ENCODE measurements at regions not wholly inside any gene's neighbourhood (a gene's known extent, or its start where the extent isn't known, plus 50 kb on each side); places are given as distances from the start of the nearest gene placed in this dataset.
"Not testable (repeated sequence)": the region's sequence is repeated elsewhere in the genome, so short reads cannot be mapped to it uniquely, and the experiment has no call there.

DNA sequence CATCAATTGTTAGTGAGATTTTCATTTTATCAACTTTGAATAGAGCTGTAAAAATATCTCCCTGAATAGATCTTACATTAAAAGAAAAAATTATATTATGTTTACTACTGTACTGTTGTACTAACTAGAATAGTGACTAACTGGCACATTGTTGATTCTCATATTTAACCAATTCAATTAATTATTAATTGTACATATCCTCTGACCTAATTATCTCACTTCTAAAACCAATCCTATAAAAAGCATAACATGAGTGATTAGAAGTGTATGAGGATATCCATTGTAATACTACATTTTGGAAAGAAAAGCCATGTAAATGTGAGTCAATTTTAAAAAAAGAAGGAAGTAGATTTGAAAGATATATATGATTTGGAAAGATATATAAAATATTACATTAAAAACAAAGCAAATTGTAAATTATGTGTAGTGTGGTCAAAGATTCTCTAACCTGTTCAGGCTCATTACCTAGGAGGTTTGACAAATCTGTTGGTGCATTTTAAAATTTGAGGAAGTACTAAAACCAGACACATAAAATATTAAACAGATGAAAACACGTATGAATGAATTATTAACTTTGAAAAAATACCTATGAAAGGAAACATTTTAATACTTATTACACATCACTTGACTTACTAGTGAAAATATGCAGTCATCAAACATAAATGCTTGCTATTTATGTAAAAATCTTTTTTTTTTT, 829.8 kb upstream of the SLC10A2 start:
- TF ChIP-seq, protein P1, sequence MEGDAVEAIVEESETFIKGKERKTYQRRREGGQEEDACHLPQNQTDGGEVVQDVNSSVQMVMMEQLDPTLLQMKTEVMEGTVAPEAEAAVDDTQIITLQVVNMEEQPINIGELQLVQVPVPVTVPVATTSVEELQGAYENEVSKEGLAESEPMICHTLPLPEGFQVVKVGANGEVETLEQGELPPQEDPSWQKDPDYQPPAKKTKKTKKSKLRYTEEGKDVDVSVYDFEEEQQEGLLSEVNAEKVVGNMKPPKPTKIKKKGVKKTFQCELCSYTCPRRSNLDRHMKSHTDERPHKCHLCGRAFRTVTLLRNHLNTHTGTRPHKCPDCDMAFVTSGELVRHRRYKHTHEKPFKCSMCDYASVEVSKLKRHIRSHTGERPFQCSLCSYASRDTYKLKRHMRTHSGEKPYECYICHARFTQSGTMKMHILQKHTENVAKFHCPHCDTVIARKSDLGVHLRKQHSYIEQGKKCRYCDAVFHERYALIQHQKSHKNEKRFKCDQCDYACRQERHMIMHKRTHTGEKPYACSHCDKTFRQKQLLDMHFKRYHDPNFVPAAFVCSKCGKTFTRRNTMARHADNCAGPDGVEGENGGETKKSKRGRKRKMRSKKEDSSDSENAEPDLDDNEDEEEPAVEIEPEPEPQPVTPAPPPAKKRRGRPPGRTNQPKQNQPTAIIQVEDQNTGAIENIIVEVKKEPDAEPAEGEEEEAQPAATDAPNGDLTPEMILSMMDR (conservative IDR thresholded peaks at IDR 0.05; ENCODE audit: control insufficient read depth, insufficient read depth, low read depth, low read length) = no peak
- no peak for DNase-seq (ENCODE audit: low read depth)
- no peak overlapping the region for H3K4me3 ChIP-seq (ENCODE audit: control insufficient read depth, low read depth, low read length)

DNA sequence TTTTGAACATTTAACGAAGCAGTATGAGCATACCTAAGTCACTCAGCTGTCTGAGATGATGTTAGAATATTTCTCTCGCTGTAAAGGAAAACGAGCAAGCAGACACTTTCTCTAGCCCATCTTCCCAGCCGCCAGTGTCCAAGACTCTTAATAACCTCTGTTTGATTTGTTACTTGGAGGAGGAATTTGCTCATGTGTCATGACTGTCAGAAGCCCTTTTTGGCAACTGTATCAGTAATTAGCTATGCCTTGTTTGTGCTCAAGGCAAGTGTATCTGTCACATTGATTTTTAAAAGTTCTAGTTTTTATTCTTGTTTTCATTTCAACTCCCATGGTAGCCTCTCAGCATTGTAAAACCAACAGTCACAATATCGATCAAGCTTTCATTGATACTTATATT, 828.4 kb upstream of the SLC10A2 start:
- H3K4me3 ChIP-seq (ENCODE audit: control insufficient read depth, low read depth, low read length) = no peak overlapping the region
- no peak for DNase-seq (ENCODE audit: low read depth)
- TF ChIP-seq, protein P1 (conservative IDR thresholded peaks at IDR 0.05; ENCODE audit: control insufficient read depth, insufficient read depth, low read depth, low read length) = no peak

DNA sequence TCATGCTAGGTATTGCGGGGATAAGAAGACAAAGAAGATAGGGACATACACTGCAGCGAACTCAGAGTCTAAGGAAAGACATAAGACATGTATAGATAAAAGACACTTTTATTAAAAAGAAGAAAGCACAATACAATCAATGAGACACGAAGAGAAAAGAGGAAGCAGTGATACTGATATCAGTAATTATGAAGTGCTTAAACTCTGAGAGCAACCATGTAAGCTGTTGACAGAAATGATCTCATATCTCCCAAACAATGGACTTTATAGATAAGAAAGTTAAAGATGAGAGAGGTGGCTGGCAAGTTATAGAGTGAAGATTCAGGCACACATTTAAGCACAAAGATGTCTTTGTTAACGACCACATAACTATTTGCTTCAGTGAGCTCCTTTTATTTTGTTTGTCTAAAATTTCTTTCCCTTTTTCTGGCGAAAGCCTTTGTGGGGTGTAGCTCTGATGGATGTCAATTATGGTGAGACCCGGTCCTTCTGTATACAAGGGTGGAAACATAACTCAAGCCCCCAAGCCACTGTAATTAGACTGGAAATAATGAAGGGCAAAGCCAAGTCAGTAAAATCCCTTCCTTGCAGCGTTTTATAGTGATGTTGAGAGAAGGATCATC, 818.0 kb upstream of the SLC10A2 start:
- no peak for DNase-seq (ENCODE audit: low read depth)
- no peak overlapping the region for H3K4me3 ChIP-seq (ENCODE audit: control insufficient read depth, low read depth, low read length)

DNA sequence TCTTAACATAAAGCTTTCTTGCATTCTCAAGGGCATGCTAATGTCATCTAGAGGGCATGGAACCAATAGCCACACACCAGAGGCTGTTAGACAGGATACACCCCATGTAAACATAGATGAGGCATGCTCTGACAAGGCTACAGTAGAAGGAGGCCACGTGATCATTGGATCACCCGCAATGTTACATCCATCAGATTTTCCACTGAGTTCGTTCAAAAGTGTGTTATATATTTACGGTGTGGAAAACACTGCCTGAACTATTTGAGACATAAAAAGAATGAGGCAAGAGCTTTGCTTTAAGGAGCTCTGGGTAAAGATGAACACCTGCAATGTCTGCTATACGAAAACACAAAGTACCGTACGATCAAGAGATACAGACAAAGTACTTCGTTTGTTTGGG, 817.5 kb upstream of the SLC10A2 start:
- TF ChIP-seq, protein P1 (conservative IDR thresholded peaks at IDR 0.05; ENCODE audit: control insufficient read depth, insufficient read depth, low read depth, low read length) = no peak
- H3K4me3 ChIP-seq (ENCODE audit: control insufficient read depth, low read depth, low read length) = no peak overlapping the region
- peak; percentile 0 for DNase-seq (ENCODE audit: low read depth)

More for the DNA sequence above, 818.0 kb upstream of the SLC10A2 start:
- TF ChIP-seq, protein P1 (conservative IDR thresholded peaks at IDR 0.05; ENCODE audit: control insufficient read depth, insufficient read depth, low read depth, low read length) = no peak

DNA sequence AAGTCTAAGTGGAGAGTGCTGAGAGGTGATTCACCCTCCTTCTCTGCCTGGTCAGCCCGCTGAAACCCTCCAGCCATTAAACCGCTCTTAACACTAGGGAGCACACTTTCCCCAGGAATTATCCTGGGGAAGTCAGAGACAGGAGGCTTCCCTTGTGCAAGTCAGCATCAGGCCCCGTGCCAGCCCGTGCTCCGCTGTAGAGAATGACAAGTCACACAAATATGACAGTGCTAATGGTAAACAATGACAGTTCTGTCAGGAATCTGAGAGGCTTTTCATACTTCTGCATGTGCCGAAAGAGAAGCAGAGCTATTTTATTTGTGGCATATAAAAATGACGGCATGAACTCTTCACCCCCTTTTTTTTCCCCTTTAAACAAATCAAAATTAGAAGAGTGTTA, 816.9 kb upstream of the SLC10A2 start:
- DNase-seq (ENCODE audit: low read depth) = peak; percentile 87
- no peak overlapping the region for H3K4me3 ChIP-seq (ENCODE audit: control insufficient read depth, low read depth, low read length)
- TF ChIP-seq, protein P1 (conservative IDR thresholded peaks at IDR 0.05; ENCODE audit: control insufficient read depth, insufficient read depth, low read depth, low read length) = peak; percentile 53

DNA sequence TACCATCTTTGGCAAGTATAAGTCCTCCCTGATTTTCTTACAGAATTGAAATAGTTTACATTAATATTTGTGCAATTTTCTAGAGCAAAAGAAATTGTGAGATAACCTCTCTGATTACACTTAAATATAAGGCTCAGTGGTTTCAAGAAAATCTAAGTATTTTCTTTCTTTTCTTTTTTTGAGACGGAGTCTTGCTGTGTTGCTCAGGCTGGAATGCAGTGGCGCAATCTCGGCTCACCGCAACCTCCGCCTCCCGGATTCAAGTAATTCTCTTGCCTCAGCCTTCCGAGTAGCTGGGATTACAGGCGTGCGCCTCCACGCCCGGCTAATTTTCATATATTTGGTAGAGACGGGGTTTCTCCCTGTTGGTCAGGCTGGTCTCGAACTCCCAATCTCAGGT, 813.9 kb upstream of the SLC10A2 start:
- DNase-seq (ENCODE audit: low read depth); H3K4me3 ChIP-seq (ENCODE audit: control insufficient read depth, low read depth, low read length): not testable (repeated sequence)

DNA sequence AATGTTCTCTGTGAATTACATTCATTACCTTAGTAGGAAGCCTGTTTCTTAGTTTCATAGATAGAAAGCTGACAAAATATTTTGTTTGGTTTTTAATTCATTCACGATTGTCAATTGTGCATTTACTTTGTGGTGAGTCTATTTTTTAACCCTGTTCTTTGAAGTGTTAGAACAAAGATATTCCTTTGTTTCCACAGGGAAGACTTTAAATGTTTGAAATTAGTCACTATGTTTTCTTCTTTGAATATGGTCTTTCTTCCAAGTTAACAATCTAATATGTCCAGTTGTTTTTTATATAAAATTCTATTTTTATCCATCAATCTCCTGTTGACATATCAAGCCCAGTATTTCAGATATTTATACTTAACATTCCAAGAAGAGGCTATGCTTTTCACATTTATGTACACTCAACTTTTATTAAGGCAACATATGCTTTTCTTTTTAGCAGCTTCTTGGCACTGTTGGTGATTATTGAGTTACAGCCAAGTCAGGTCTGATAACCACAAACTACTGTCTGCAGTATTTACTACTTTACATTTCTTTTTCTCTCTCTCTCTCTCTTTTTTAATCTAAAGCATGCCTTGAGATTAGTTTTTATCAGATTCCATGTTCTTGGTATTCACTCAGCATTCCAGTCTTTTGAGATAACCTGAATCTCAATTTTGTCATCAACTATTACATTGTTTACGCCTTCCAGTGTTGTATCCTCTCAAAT, 812.8 kb upstream of the SLC10A2 start:
- H3K4me3 ChIP-seq (ENCODE audit: control insufficient read depth, low read depth, low read length) = no peak overlapping the region
- TF ChIP-seq, protein P1 (conservative IDR thresholded peaks at IDR 0.05; ENCODE audit: control insufficient read depth, insufficient read depth, low read depth, low read length) = no peak
- no peak for DNase-seq (ENCODE audit: low read depth)
